HCT116 (cell line): ENCODE measurements at regions not wholly inside any gene's neighbourhood (a gene's known extent, or its start where the extent isn't known, plus 50 kb on each side); places are given as distances from the start of the nearest gene placed in this dataset.

Experiments used
- ATAC-seq: fragments of 200-7000 bp; cut with Tn5 transposase; 2 replicates; pipeline ENCODE4 v1.9.1; 2020; ENCODE audit warnings: mild to moderate bottlenecking, moderate library complexity
- BruUV-seq: library from RNA; stranded (reverse); fragments of 400-500 nt; replicated peaks from 2 replicates; lab custom pipeline; 2021; lab: Mats Ljungman, UMichigan
- CTCF ChIA-PET: fragments of 300-600 bp; sonication (Branson Sonifier 250); formaldehyde crosslinking; loops from one replicate; lab custom pipeline; 2021; ENCODE audit warnings: antibody characterized with exemption; lab: Charles Lee
- POLR2A ChIA-PET: fragments of 300-600, 350-600 bp; sonication (Branson Sonifier 250); formaldehyde crosslinking; loops from one replicate; lab custom pipeline; 2021; ENCODE audit warnings: antibody characterized with exemption; lab: Charles Lee
- RAD21 ChIA-PET, 2 experiments: fragments of 300-600 bp; sonication (Branson Sonifier 250); formaldehyde crosslinking; loops; one replicate each; lab custom pipeline; 2023; ENCODE audit warnings: low total read pairs in 2 of 2; ENCODE audit not compliant: uncharacterized antibody in 2 of 2, unreplicated experiment in 2 of 2, low non-redundant PET in 1 of 2; lab: Charles Lee
- DNase-seq: peaks from one replicate; pipeline ENCODE4 v3.0.0-alpha.2; 2010; ENCODE audit warnings: low read depth, low spot score
- H2AFZ ChIP-seq: fragments of 200-600 bp; shearing (Covaris generic), sonication (generic); 2 replicates; pipeline ENCODE4 v1.6.1; 2017; ENCODE audit warnings: low read depth, mixed run types, mixed read lengths, antibody characterized with exemption, low read length; ENCODE audit not compliant: poor library complexity, severe bottlenecking
- H3K27ac ChIP-seq: 2 replicates; pipeline ENCODE4 v1.5.1; 2012; ENCODE audit warnings: low read depth, low read length
- H3K27me3 ChIP-seq: fragments of 200-600 bp; sonication (generic); 2 replicates; pipeline ENCODE4 v1.6.1; 2016; ENCODE audit warnings: mixed run types, low read length, mixed read lengths; ENCODE audit not compliant: insufficient read depth
- H3K36me3 ChIP-seq, 2 experiments: fragments of 200-500 bp in 1 of 2; fragments of 200-600 bp in 1 of 2; sonication (Bioruptor generic) in 1 of 2; sonication (generic) in 1 of 2; 2 replicates each; pipeline versions ENCODE4 v1.5.1 to v1.6.1; 2014 to 2016; ENCODE audit warnings: low read length in 2 of 2, inconsistent platforms in 1 of 2, mixed read lengths in 1 of 2, mixed run types in 1 of 2; ENCODE audit not compliant: insufficient read depth in 2 of 2, control insufficient read depth in 1 of 2
- H3K4me1 ChIP-seq, 2 experiments: fragments of 200-600 bp in 1 of 2; sonication (generic) in 1 of 2; 2 replicates each; pipeline versions ENCODE4 v1.5.1 to v1.6.1; 2012 to 2017; ENCODE audit warnings: low read length in 2 of 2, inconsistent platforms in 1 of 2, mild to moderate bottlenecking in 1 of 2, mixed read lengths in 1 of 2, mixed run types in 1 of 2, moderate library complexity in 1 of 2; ENCODE audit not compliant: insufficient read depth in 2 of 2, control insufficient read depth in 1 of 2
- H3K4me2 ChIP-seq: fragments of 200-600 bp; sonication (generic); 2 replicates; pipeline ENCODE4 v1.6.1; 2017; ENCODE audit warnings: mixed run types, low read length, mixed read lengths
- H3K4me3 ChIP-seq, 2 experiments: fragments of 200-600 bp in 1 of 2; sonication (generic) in 1 of 2; replicated peaks in 1 of 2; 2 replicates each; pipeline ENCODE4 v1.5.1; 2011 to 2016; ENCODE audit warnings: low read length in 2 of 2, control low read depth in 1 of 2, low read depth in 1 of 2, mild to moderate bottlenecking in 1 of 2, mixed read lengths in 1 of 2, mixed run types in 1 of 2
- H3K79me2 ChIP-seq: fragments of 200-600 bp; sonication (generic); 2 replicates; pipeline ENCODE4 v1.6.1; 2017; ENCODE audit warnings: mild to moderate bottlenecking, mixed run types, low read length, moderate library complexity, mixed read lengths; ENCODE audit not compliant: insufficient read depth
- H3K9ac ChIP-seq: fragments of 200-600 bp; sonication (generic); 2 replicates; pipeline ENCODE4 v1.6.1; 2016; ENCODE audit warnings: low read length, mixed read lengths
- H3K9me2 ChIP-seq: fragments of 200-600 bp; sonication (generic), shearing (Covaris generic); 2 replicates; pipeline ENCODE4 v1.6.1; 2017; ENCODE audit warnings: mixed run types, mild to moderate bottlenecking, moderate library complexity; ENCODE audit not compliant: insufficient read depth
- H3K9me3 ChIP-seq, 2 experiments: fragments of 200-500 bp in 1 of 2; fragments of 200-600 bp in 1 of 2; sonication (Bioruptor generic) in 1 of 2; sonication (generic) in 1 of 2; 2 replicates each; pipeline ENCODE4 v1.6.1; 2014 to 2017; ENCODE audit warnings: low read length in 2 of 2, mixed read lengths in 2 of 2, inconsistent platforms in 1 of 2, low read depth in 1 of 2, mild to moderate bottlenecking in 1 of 2, mixed run types in 1 of 2, moderate library complexity in 1 of 2; ENCODE audit not compliant: control insufficient read depth in 1 of 2, insufficient read depth in 1 of 2
- H4K20me1 ChIP-seq: fragments of 200-600 bp; sonication (generic), shearing (Covaris generic); 2 replicates; pipeline ENCODE4 v1.6.1; 2017; ENCODE audit warnings: mixed run types, mild to moderate bottlenecking, moderate library complexity; ENCODE audit not compliant: insufficient read depth
- CBX3 ChIP-seq: IDR thresholded peaks from 2 replicates; pipeline ENCODE4 v1.6.1; 2012; ENCODE audit warnings: low read depth
- EGR1 ChIP-seq: IDR thresholded peaks from 2 replicates; pipeline ENCODE4 v1.6.1; 2012; ENCODE audit warnings: low read depth
- FOSL1 ChIP-seq: IDR thresholded peaks from 2 replicates; pipeline ENCODE4 v1.6.1; 2012; ENCODE audit warnings: low read depth
- JUND ChIP-seq: IDR thresholded peaks from 2 replicates; pipeline ENCODE4 v1.6.1; 2012
- RAD21 ChIP-seq: IDR thresholded peaks from 2 replicates; pipeline ENCODE4 v1.6.1; 2012; ENCODE audit warnings: low read depth, mild to moderate bottlenecking
- SIN3A ChIP-seq: IDR thresholded peaks from 2 replicates; pipeline ENCODE4 v1.6.1; 2012; ENCODE audit warnings: low read depth
- TCF7L2 ChIP-seq: IDR thresholded peaks from 2 replicates; pipeline ENCODE4 v1.7.0; 2011; ENCODE audit warnings: borderline replicate concordance, inconsistent platforms; ENCODE audit not compliant: insufficient read depth, insufficient read length; ENCODE audit errors: extremely low read depth
- ZFX ChIP-seq: fragments of 450-650 bp; IDR thresholded peaks from 2 replicates; pipeline ENCODE4 v1.6.1; 2017
- ZNF274 ChIP-seq: fragments of 200-500 bp; sonication (Bioruptor generic); IDR thresholded peaks from 2 replicates; pipeline ENCODE4 v1.6.1; 2014; ENCODE audit warnings: mild to moderate bottlenecking, low read depth, low read length, inconsistent platforms
- intact Hi-C: fragments of 100-400 bp; cut with micrococcal nuclease; formaldehyde crosslinking; loops from 2 replicates; pipeline ENCODE4 v1.10.0; 2022
- TF ChIP-seq, protein P1 (sequence below): IDR thresholded peaks from 2 replicates; pipeline ENCODE4 v1.6.1; 2012
- TF ChIP-seq, protein P2 (sequence below): IDR thresholded peaks from 2 replicates; pipeline ENCODE4 v1.6.1; 2012

- no peaks in the 10 kb centered on the region for H3K36me3 ChIP-seq
- no peak overlapping the region for H3K9ac ChIP-seq
- ChIA-PET CTCF (interaction anchor here (0.5 to 1.1 kb wide), 2 partner anchors 37 to 1412 kb away, joined by 3 read pairs; no protein-coding TSS in a partner anchor), RAD21 (no interaction called here), POLR2A (no interaction called here)
- DNase-seq, result no peak
- intact Hi-C loops, result no loop called here
- no peaks in the 10 kb centered on the region for H3K27me3 ChIP-seq
- 0 out of 2 replicates have a peak, but pooled peaks have one; percentile 49 for ATAC-seq
- peaks cover 0 to 6% of the 10 kb centered on the region in 2 experiments; a peak in 1 of 4 replicates for H3K4me1 ChIP-seq
- H3K4me2 ChIP-seq, result no peak overlapping the region
- BruUV-seq, result no TSS peak
- H3K9me2 ChIP-seq, result no peaks in the 10 kb centered on the region
- TF ChIP-seq ZFX (no peak), SIN3A (no peak), FOSL1 (no peak), ZNF274 (no peak), EGR1 (no peak), JUND (no peak)
- TF ChIP-seq, protein P1, sequence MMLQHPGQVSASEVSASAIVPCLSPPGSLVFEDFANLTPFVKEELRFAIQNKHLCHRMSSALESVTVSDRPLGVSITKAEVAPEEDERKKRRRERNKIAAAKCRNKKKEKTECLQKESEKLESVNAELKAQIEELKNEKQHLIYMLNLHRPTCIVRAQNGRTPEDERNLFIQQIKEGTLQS, result no peak
- no peak overlapping the region for H3K27ac ChIP-seq
- H3K4me3 ChIP-seq, result no peak overlapping the region
- no peak overlapping the region for H2AFZ ChIP-seq
- no peaks in the 10 kb centered on the region for H3K79me2 ChIP-seq
- no peaks in the 10 kb centered on the region for H3K9me3 ChIP-seq
- H4K20me1 ChIP-seq, result no peaks in the 10 kb centered on the region
Observed at GRCh38 chr10:29820890-29821461, 186.2 kb upstream of the SVIL start.

- Histone ChIP-seq H3K9ac (no peak overlapping the region), H3K4me2 (no peak overlapping the region), H4K20me1 (no peaks in the 10 kb centered on the region), H3K4me1 (peaks cover 0 to 6% of the 10 kb centered on the region in 2 experiments; a peak in 1 of 4 replicates), H3K9me2 (no peaks in the 10 kb centered on the region), H3K4me3 (no peak overlapping the region), H3K27ac (no peak overlapping the region), H3K9me3 (no peaks in the 10 kb centered on the region), H3K36me3 (no peaks in the 10 kb centered on the region), H3K79me2 (no peaks in the 10 kb centered on the region), H2AFZ (no peak overlapping the region), H3K27me3 (no peaks in the 10 kb centered on the region)
- ATAC-seq (no peak), DNase-seq (no peak)
- TF ChIP-seq FOSL1 (no peak), JUND (no peak), TCF7L2 (no peak), CBX3 (no peak), RAD21 (no peak)
- TF ChIP-seq, protein P2, sequence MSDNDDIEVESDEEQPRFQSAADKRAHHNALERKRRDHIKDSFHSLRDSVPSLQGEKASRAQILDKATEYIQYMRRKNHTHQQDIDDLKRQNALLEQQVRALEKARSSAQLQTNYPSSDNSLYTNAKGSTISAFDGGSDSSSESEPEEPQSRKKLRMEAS, result no peak
- intact Hi-C loops, result no loop called here
- ChIA-PET CTCF (no interaction called here), RAD21 (no interaction called here), POLR2A (no interaction called here)
- no TSS peak for BruUV-seq
Observed at GRCh38 chr10:29816801-29817558, 182.2 kb upstream of the SVIL start.
